ENCODE measurements at regions not wholly inside any gene's neighbourhood (a gene's known extent, or its start where the extent isn't known, plus 50 kb on each side); places are given as distances from the start of the nearest gene placed in this dataset.
A peak's percentile ranks its signal among the peaks of the same experiment; 100 is the strongest.
"Not testable (repeated sequence)": the region's sequence is repeated elsewhere in the genome, so short reads cannot be mapped to it uniquely, and the experiment has no call there.

- H3K4me3 ChIP-seq (ENCODE audit: low read depth in 2 of 2, low read length in 2 of 2); DNase-seq (ENCODE audit: low read depth, low spot score); in situ Hi-C loops (cut with HindIII; ENCODE audit: low pct_unique_long_range_greater_than_20kb, low sequenced_read_pairs); H3K27ac ChIP-seq (ENCODE audit: low read length); H3K4me1 ChIP-seq (ENCODE audit: control insufficient read depth, insufficient read depth, low read length); H3K36me3 ChIP-seq (ENCODE audit: control insufficient read depth, insufficient read depth, low read length); H3K27me3 ChIP-seq (ENCODE audit: control insufficient read depth, insufficient read depth, low read length); H3K9me3 ChIP-seq (ENCODE audit: control insufficient read depth, insufficient read depth, low read depth, low read length); POLR2A ChIA-PET; intact Hi-C loops (cut with micrococcal nuclease; ENCODE audit: unreplicated experiment); BruUV-seq (replicated peaks); CTCF ChIA-PET; ATAC-seq: not testable (repeated sequence)
Measured at GRCh38 chr7:143704813-143705212, 52.7 kb downstream of the CTAGE6 start.

- CTCF ChIA-PET = not testable (repeated sequence)
Measured at GRCh38 chr7:143700759-143701699, 56.5 kb downstream of the CTAGE6 start.

More at GRCh38 chr7:143700759-143701699, 56.5 kb downstream of the CTAGE6 start:
- DNase-seq (ENCODE audit: low read depth, low spot score); H3K27ac ChIP-seq (ENCODE audit: low read length); in situ Hi-C loops (cut with HindIII; ENCODE audit: low pct_unique_long_range_greater_than_20kb, low sequenced_read_pairs); H3K36me3 ChIP-seq (ENCODE audit: control insufficient read depth, insufficient read depth, low read length); H3K4me3 ChIP-seq (ENCODE audit: low read depth in 2 of 2, low read length in 2 of 2); POLR2A ChIA-PET; H3K4me1 ChIP-seq (ENCODE audit: control insufficient read depth, insufficient read depth, low read length); H3K27me3 ChIP-seq (ENCODE audit: control insufficient read depth, insufficient read depth, low read length); BruUV-seq (replicated peaks); intact Hi-C loops (cut with micrococcal nuclease; ENCODE audit: unreplicated experiment); H3K9me3 ChIP-seq (ENCODE audit: control insufficient read depth, insufficient read depth, low read depth, low read length): not testable (repeated sequence)
- peak; percentile 76 for ATAC-seq
